H9 (cell line): ENCODE measurements at regions not wholly inside any gene's neighbourhood (a gene's known extent, or its start where the extent isn't known, plus 50 kb on each side); places are given as distances from the start of the nearest gene placed in this dataset.

Source experiments
- DNase-seq: peaks from one replicate; pipeline ENCODE4 v3.0.0-alpha.2; 2017
- H2AFZ ChIP-seq: one replicate; pipeline ENCODE4 v1.6.1; 2013; ENCODE audit warnings: mild to moderate bottlenecking, low read length, control low read depth, moderate library complexity
- H2AK5ac ChIP-seq: 2 replicates; pipeline ENCODE4 v1.6.1; 2013; ENCODE audit warnings: low read length, control low read depth, mixed read lengths; ENCODE audit not compliant: insufficient read length
- H2BK120ac ChIP-seq: one replicate; pipeline ENCODE4 v1.6.1; 2013; ENCODE audit warnings: low read depth, mild to moderate bottlenecking, low read length, control low read depth, inconsistent platforms; ENCODE audit not compliant: poor library complexity, severe bottlenecking
- H2BK12ac ChIP-seq: 2 replicates; pipeline ENCODE4 v1.6.1; 2013; ENCODE audit warnings: low read length, control low read depth, mixed read lengths, low read depth; ENCODE audit not compliant: insufficient read length
- H2BK15ac ChIP-seq: 2 replicates; pipeline ENCODE4 v1.6.1; 2013; ENCODE audit warnings: low read depth, low read length, control low read depth
- H2BK20ac ChIP-seq: one replicate; pipeline ENCODE4 v1.6.1; 2013; ENCODE audit warnings: low read depth, mild to moderate bottlenecking, low read length, control low read depth, inconsistent platforms; ENCODE audit not compliant: poor library complexity, severe bottlenecking
- H2BK5ac ChIP-seq: 2 replicates; pipeline ENCODE4 v1.6.1; 2013; ENCODE audit warnings: low read length, control low read depth, mixed read lengths; ENCODE audit not compliant: insufficient read length
- H3K14ac ChIP-seq: 2 replicates; pipeline ENCODE4 v1.6.1; 2013; ENCODE audit warnings: low read length, control low read depth; ENCODE audit not compliant: insufficient read depth
- H3K18ac ChIP-seq: 2 replicates; pipeline ENCODE4 v1.6.1; 2013; ENCODE audit warnings: low read depth, mild to moderate bottlenecking, mixed read lengths, low read length, control low read depth; ENCODE audit not compliant: insufficient read length
- H3K23ac ChIP-seq: 2 replicates; pipeline ENCODE4 v1.6.1; 2013; ENCODE audit warnings: low read length, control low read depth, mixed read lengths, low read depth; ENCODE audit not compliant: insufficient read length
- H3K23me2 ChIP-seq: 2 replicates; pipeline ENCODE4 v1.6.1; 2013; ENCODE audit warnings: low read depth, mild to moderate bottlenecking, mixed read lengths, low read length, control low read depth; ENCODE audit not compliant: insufficient read length, poor library complexity, severe bottlenecking
- H3K27ac ChIP-seq: 2 replicates; pipeline ENCODE4 v1.5.1; 2013; ENCODE audit warnings: low read length, control low read depth, mixed read lengths, low read depth; ENCODE audit not compliant: insufficient read length
- H3K27me3 ChIP-seq: 2 replicates; pipeline ENCODE4 v1.6.1; 2013; ENCODE audit warnings: low read length, control low read depth, inconsistent platforms; ENCODE audit not compliant: insufficient read depth
- H3K4ac ChIP-seq: 2 replicates; pipeline ENCODE4 v1.6.1; 2013; ENCODE audit warnings: low read depth, mild to moderate bottlenecking, control low read depth, inconsistent platforms, low read length, moderate library complexity
- H3K4me1 ChIP-seq: 2 replicates; pipeline ENCODE4 v1.6.1; 2013; ENCODE audit warnings: low read length, control low read depth, inconsistent platforms; ENCODE audit not compliant: insufficient read depth
- H3K4me2 ChIP-seq: 2 replicates; pipeline ENCODE4 v1.6.1; 2013; ENCODE audit warnings: low read length, control low read depth, mixed read lengths; ENCODE audit not compliant: insufficient read length, insufficient read depth
- H3K56ac ChIP-seq: 2 replicates; pipeline ENCODE4 v1.6.1; 2013; ENCODE audit warnings: low read depth, mild to moderate bottlenecking, mixed read lengths, low read length, control low read depth; ENCODE audit not compliant: insufficient read length
- H3K79me1 ChIP-seq: 2 replicates; pipeline ENCODE4 v1.6.1; 2013; ENCODE audit warnings: low read depth, mild to moderate bottlenecking, moderate library complexity, low read length, control low read depth, inconsistent platforms; ENCODE audit not compliant: insufficient read depth, poor library complexity, severe bottlenecking
- H3K79me2 ChIP-seq: 2 replicates; pipeline ENCODE4 v1.6.1; 2013; ENCODE audit warnings: low read length, control low read depth, inconsistent platforms; ENCODE audit not compliant: insufficient read depth
- H3K9ac ChIP-seq: 2 replicates; pipeline ENCODE4 v1.6.1; 2013; ENCODE audit warnings: low read length, control low read depth, mixed read lengths; ENCODE audit not compliant: insufficient read length; ENCODE audit errors: extremely low read depth
- H3K9me3 ChIP-seq: one replicate; pipeline ENCODE4 v1.6.1; 2013; ENCODE audit warnings: low read depth, low read length, inconsistent platforms; ENCODE audit not compliant: control insufficient read depth
- H3T11ph ChIP-seq: one replicate; pipeline ENCODE4 v1.6.1; 2013; ENCODE audit warnings: mild to moderate bottlenecking, low read length, control low read depth, inconsistent platforms
- H4K20me1 ChIP-seq: one replicate; pipeline ENCODE4 v1.6.1; 2013; ENCODE audit not compliant: control insufficient read depth, insufficient read length, insufficient read depth
- H4K5ac ChIP-seq: 2 replicates; pipeline ENCODE4 v1.6.1; 2013; ENCODE audit warnings: low read depth, mild to moderate bottlenecking, mixed read lengths, low read length, control low read depth; ENCODE audit not compliant: insufficient read length
- H4K8ac ChIP-seq: replicated peaks from 2 replicates; pipeline ENCODE4 v1.6.1; 2013; ENCODE audit warnings: low read length, control low read depth, mixed read lengths, low read depth; ENCODE audit not compliant: insufficient read length
- H4K91ac ChIP-seq: 2 replicates; pipeline ENCODE4 v1.6.1; 2013; ENCODE audit warnings: low read depth, mild to moderate bottlenecking, moderate library complexity, mixed read lengths, low read length, control low read depth; ENCODE audit not compliant: insufficient read length
- H3K27ac Mint-ChIP-seq, 3 experiments: 2 replicates in 2 of 3; 3 replicates in 1 of 3; pipeline ENCODE4 v1.8.0; 2020 to 2021; ENCODE audit warnings: mixed read lengths in 3 of 3, mild to moderate bottlenecking in 1 of 3, moderate library complexity in 1 of 3
- H3K27me3 Mint-ChIP-seq: 2 replicates; pipeline ENCODE4 v1.8.0; 2021; ENCODE audit warnings: low read depth, mild to moderate bottlenecking, moderate library complexity, mixed read lengths
- H3K36me3 Mint-ChIP-seq, 3 experiments: 2 replicates in 2 of 3; 3 replicates in 1 of 3; pipeline ENCODE4 v1.8.0; 2020 to 2021; ENCODE audit warnings: low read depth in 3 of 3, mixed read lengths in 3 of 3; ENCODE audit not compliant: insufficient read depth in 1 of 3
- H3K4me1 Mint-ChIP-seq, 2 experiments: 2 replicates each; pipeline ENCODE4 v1.8.0; 2020; ENCODE audit warnings: mixed read lengths in 2 of 2
- H3K4me3 Mint-ChIP-seq, 2 experiments: 2 replicates in 1 of 2; 3 replicates in 1 of 2; pipeline ENCODE4 v1.8.0; 2020 to 2021; ENCODE audit warnings: mild to moderate bottlenecking in 2 of 2, mixed read lengths in 2 of 2, moderate library complexity in 1 of 2
- H3K9me3 Mint-ChIP-seq, 2 experiments: 2 replicates in 1 of 2; 3 replicates in 1 of 2; pipeline ENCODE4 v1.8.0; 2020; ENCODE audit warnings: mild to moderate bottlenecking in 2 of 2, mixed read lengths in 2 of 2, moderate library complexity in 1 of 2
- CTCF ChIP-seq: fragments of 200-600 bp; sonication (generic); conservative IDR thresholded peaks from 3 replicates; pipeline ENCODE4 v1.8.0; 2021; ENCODE audit warnings: antibody characterized with exemption, mild to moderate bottlenecking
- WGBS: extraction: QIAGEN DNeasy Blood & Tissue Kit; methylation state at CpG from one replicate; pipeline ENCODE4 v1.1.7; 2013; ENCODE audit warnings: missing lambda C conversion rate, low lambda C conversion rate, mixed read lengths; ENCODE audit not compliant: insufficient read length; ENCODE audit errors: extremely low coverage; 5-methylcytosine and 5-hydroxymethylcytosine counted together

DNA sequence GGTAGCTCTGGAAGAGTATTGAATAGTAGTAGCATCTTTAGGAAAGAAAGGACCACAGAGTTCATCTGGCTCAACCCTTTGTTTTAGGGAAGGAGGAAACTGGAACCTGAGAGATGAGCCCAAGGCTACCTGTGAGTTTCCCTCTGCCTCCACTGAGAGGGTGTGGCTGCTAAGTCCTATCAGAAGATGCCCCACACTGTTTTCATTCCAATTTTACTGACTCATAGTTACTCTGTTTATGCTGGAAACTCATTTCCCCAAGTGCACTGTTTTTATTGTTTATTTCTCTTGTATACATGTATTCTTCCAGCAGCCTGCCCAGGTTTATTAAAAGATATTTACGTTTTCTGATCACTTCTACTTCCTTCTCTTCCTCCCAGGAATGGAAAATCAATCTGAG, 127.4 kb upstream of the ARHGAP5 start:
- H3K27me3 ChIP-seq = no peaks in the 10 kb centered on the region
- H3K56ac ChIP-seq = no peak overlapping the region
- no peak overlapping the region for H4K5ac ChIP-seq
- no peak overlapping the region for H2BK20ac ChIP-seq
- Mint-ChIP-seq H3K36me3 (no peaks in the 10 kb centered on the region; a peak in 1 of 7 replicates), H3K4me3 (no peak overlapping the region), H3K27me3 (peaks cover 2% of the 10 kb centered on the region; the same call in 1 of the 2 replicates), H3K9me3 (no peaks in the 10 kb centered on the region), H3K4me1 (peaks cover 22 to 33% of the 10 kb centered on the region in 2 experiments), H3K27ac (no peak overlapping the region)
- no peak overlapping the region for H3T11ph ChIP-seq
- H3K18ac ChIP-seq = no peak overlapping the region
- H3K9ac ChIP-seq = no peak overlapping the region
- no peak for DNase-seq
- no peaks in the 10 kb centered on the region for H4K20me1 ChIP-seq
- no peaks in the 10 kb centered on the region for H3K9me3 ChIP-seq
- H3K4me1 ChIP-seq = peaks cover 9% of the 10 kb centered on the region
- H3K4ac ChIP-seq = no peak overlapping the region
- no peaks in the 10 kb centered on the region for H3K79me2 ChIP-seq
- no peak overlapping the region for H2AFZ ChIP-seq
- no peak overlapping the region for H2BK120ac ChIP-seq
- no peak overlapping the region for H2AK5ac ChIP-seq
- H3K4me2 ChIP-seq = no peak overlapping the region
- no peaks in the 10 kb centered on the region for H3K79me1 ChIP-seq
- no peak overlapping the region for H2BK5ac ChIP-seq
- no peak overlapping the region for H3K14ac ChIP-seq
- no peak overlapping the region for H4K91ac ChIP-seq
- H3K27ac ChIP-seq = no peak overlapping the region
- no CpG with 5 or more reads among the region's 1 CpG for WGBS
- no peaks in the 10 kb centered on the region for H3K23me2 ChIP-seq
- H2BK12ac ChIP-seq = no peak overlapping the region
- H2BK15ac ChIP-seq = no peak overlapping the region
- no peak overlapping the region for H3K23ac ChIP-seq
- no peak for TF ChIP-seq CTCF
- H4K8ac ChIP-seq = no peak overlapping the region
